Body of pancreas (tissue), 4 donors: ENCODE measurements at regions not wholly inside any gene's neighbourhood (a gene's known extent, or its start where the extent isn't known, plus 50 kb on each side); places are given as distances from the start of the nearest gene placed in this dataset.

ENCODE experiments used
- CTCF ChIP-seq, 7 experiments: fragments of 450-650 bp in 4 of 7; fragments of 200-600 bp in 3 of 7; sonication (generic) in 3 of 7; IDR thresholded peaks; one replicate each; pipeline ENCODE4 v1.5.1; 2016 to 2019; ENCODE audit warnings: antibody characterized with exemption in 7 of 7
- POLR2A ChIP-seq, 3 donors: fragments of 450-650 bp; IDR thresholded peaks; one replicate each; pipeline ENCODE4 v1.6.1; 2016; ENCODE audit warnings: antibody characterized with exemption in 3 of 3, mild to moderate bottlenecking in 2 of 3

- TF ChIP-seq CTCF (IDR thresholded peaks at IDR 0.05) (no peak), POLR2A (IDR thresholded peaks at IDR 0.05) (no peak)
These were observed 105.2 kb upstream of the DLX2 start for GRCh38 chr2:172207911-172208310.
